Keratinocyte (primary cell): ENCODE measurements at regions not wholly inside any gene's neighbourhood (a gene's known extent, or its start where the extent isn't known, plus 50 kb on each side); places are given as distances from the start of the nearest gene placed in this dataset.

ENCODE experiments used
- DNase-seq: peaks from one replicate; pipeline ENCODE4 v3.0.0-alpha.2; 2011; ENCODE audit warnings: low read depth, missing footprints, low spot score
- FAIRE-seq: peaks from 2 replicates; lab custom pipeline; 2011; peaks lifted over from hg19 to GRCh38; lab: Jason Lieb, UNC
- H2AFZ ChIP-seq: 2 replicates; pipeline ENCODE4 v1.6.0; 2012; ENCODE audit warnings: low read length, control low read depth, inconsistent platforms; ENCODE audit not compliant: control insufficient read depth
- H3K27ac ChIP-seq: 2 replicates; pipeline ENCODE4 v1.5.1; 2011; ENCODE audit warnings: low read length; ENCODE audit not compliant: control insufficient read depth, insufficient read depth
- H3K27me3 ChIP-seq: 3 replicates; pipeline ENCODE4 v1.6.0; 2011; ENCODE audit warnings: low read length; ENCODE audit not compliant: control insufficient read depth, insufficient read depth; ENCODE audit errors: extremely low read depth
- H3K36me3 ChIP-seq, 2 experiments: 2 replicates in 1 of 2; 3 replicates in 1 of 2; pipeline ENCODE4 v1.5.1; 2011; ENCODE audit warnings: low read length in 2 of 2, mild to moderate bottlenecking in 1 of 2; ENCODE audit not compliant: control insufficient read depth in 2 of 2, insufficient read depth in 2 of 2; ENCODE audit errors: extremely low read depth in 1 of 2
- H3K4me1 ChIP-seq: 3 replicates; pipeline ENCODE4 v1.5.1; 2011; ENCODE audit warnings: low read length; ENCODE audit not compliant: control insufficient read depth, insufficient read depth; ENCODE audit errors: extremely low read depth
- H3K4me2 ChIP-seq: 3 replicates; pipeline ENCODE4 v1.6.0; 2011; ENCODE audit warnings: low read depth, low read length; ENCODE audit not compliant: control insufficient read depth, insufficient read depth; ENCODE audit errors: extremely low read depth
- H3K4me3 ChIP-seq, 3 experiments: fragments of 200-600 bp in 1 of 3; sonication (generic) in 1 of 3; 2 replicates in 2 of 3; 3 replicates in 1 of 3; pipeline ENCODE4 v1.5.1; 2011 to 2016; ENCODE audit warnings: low read length in 3 of 3, mild to moderate bottlenecking in 3 of 3, control low read depth in 2 of 3, inconsistent platforms in 1 of 3, low read depth in 1 of 3, mixed read lengths in 1 of 3, mixed run types in 1 of 3, moderate library complexity in 1 of 3; ENCODE audit not compliant: control insufficient read depth in 2 of 3, insufficient read depth in 2 of 3; ENCODE audit errors: extremely low read depth in 1 of 3
- H3K79me2 ChIP-seq: 2 replicates; pipeline ENCODE4 v1.6.0; 2012; ENCODE audit warnings: low read length; ENCODE audit not compliant: control insufficient read depth, insufficient read depth
- H3K9ac ChIP-seq: 3 replicates; pipeline ENCODE4 v1.6.0; 2011; ENCODE audit warnings: low read length; ENCODE audit not compliant: control insufficient read depth, insufficient read depth; ENCODE audit errors: extremely low read depth
- H3K9me1 ChIP-seq: 3 replicates; pipeline ENCODE4 v1.6.0; 2011; ENCODE audit warnings: low read length; ENCODE audit not compliant: control insufficient read depth, insufficient read depth; ENCODE audit errors: extremely low read depth
- H3K9me3 ChIP-seq: 2 replicates; pipeline ENCODE4 v1.5.1; 2012; ENCODE audit warnings: low read depth, low read length; ENCODE audit not compliant: control insufficient read depth
- H4K20me1 ChIP-seq: 3 replicates; pipeline ENCODE4 v1.6.0; 2011; ENCODE audit warnings: low read length; ENCODE audit not compliant: control insufficient read depth, insufficient read depth; ENCODE audit errors: extremely low read depth
- CTCF ChIP-seq, 3 experiments: IDR thresholded peaks in 1 of 3; conservative IDR thresholded peaks in 1 of 3; optimal IDR thresholded peaks in 1 of 3; 2 replicates in 2 of 3; 3 replicates in 1 of 3; pipeline versions ENCODE3 to v1.5.1; 2011; ENCODE audit warnings: low read length in 3 of 3, mild to moderate bottlenecking in 3 of 3, moderate library complexity in 2 of 3, control low read depth in 1 of 3, inconsistent platforms in 1 of 3; ENCODE audit not compliant: insufficient read depth in 2 of 3; ENCODE audit errors: extremely low read depth in 1 of 3
- EZH2 ChIP-seq: IDR thresholded peaks from one replicate; pipeline ENCODE4 v1.6.1; 2012; ENCODE audit warnings: inconsistent platforms, mild to moderate bottlenecking, low read length, moderate library complexity
- dilution Hi-C: fragments of 300-500 bp; cut with MboI; formaldehyde crosslinking; loops from one replicate; pipeline ENCODE4 v1.7.0; 2020; ENCODE audit warnings: low sequenced_read_pairs; ENCODE audit not compliant: extremely low pct_ligation_motif_present

- no peaks in the 10 kb centered on the region for H3K27me3 ChIP-seq
- TF ChIP-seq EZH2 = no peak
- FAIRE-seq = no peak
These were observed 207.4 kb upstream of the CDH13 start for GRCh38 chr16:82419332-82419731.

GRCh38 chr16:82414476-82414875, 212.3 kb upstream of the CDH13 start:
- Histone ChIP-seq H3K4me2 (no peak overlapping the region), H4K20me1 (no peaks in the 10 kb centered on the region), H3K79me2 (no peaks in the 10 kb centered on the region), H3K9me3 (no peaks in the 10 kb centered on the region), H2AFZ (no peak overlapping the region), H3K27ac (no peak overlapping the region), H3K9me1 (no peaks in the 10 kb centered on the region), H3K4me3 (no peak overlapping the region), H3K4me1 (no peaks in the 10 kb centered on the region), H3K27me3 (no peaks in the 10 kb centered on the region), H3K9ac (no peak overlapping the region), H3K36me3 (no peaks in the 10 kb centered on the region)
- TF ChIP-seq CTCF (optimal IDR thresholded peaks at IDR 0.05 in 1 of 3, IDR thresholded peaks at IDR 0.05 in 1 of 3, conservative IDR thresholded peaks at IDR 0.05 in 1 of 3; ENCODE audit: extremely low read depth in 1 of 3, insufficient read depth in 2 of 3, low read length in 3 of 3) = no peak
- TF ChIP-seq EZH2 = no peak
- FAIRE-seq (no peak), DNase-seq (no peak)
- dilution Hi-C loops = no loop called here

More at GRCh38 chr16:82419332-82419731, 207.4 kb upstream of the CDH13 start:
- Histone ChIP-seq H3K4me2 (no peak overlapping the region), H3K27ac (no peak overlapping the region), H3K36me3 (no peaks in the 10 kb centered on the region), H4K20me1 (no peaks in the 10 kb centered on the region), H3K9ac (no peak overlapping the region), H2AFZ (no peak overlapping the region), H3K4me3 (no peak overlapping the region), H3K9me3 (no peaks in the 10 kb centered on the region), H3K79me2 (no peaks in the 10 kb centered on the region), H3K9me1 (no peaks in the 10 kb centered on the region), H3K4me1 (no peaks in the 10 kb centered on the region)
- dilution Hi-C loops = no loop called here
- no peak for DNase-seq

GRCh38 chr16:82412770-82413169, 214.0 kb upstream of the CDH13 start:
- Histone ChIP-seq H3K4me3 (no peak overlapping the region), H3K79me2 (no peaks in the 10 kb centered on the region), H4K20me1 (no peaks in the 10 kb centered on the region), H3K27ac (no peak overlapping the region), H3K9me1 (no peaks in the 10 kb centered on the region), H3K4me1 (no peaks in the 10 kb centered on the region), H3K9me3 (no peaks in the 10 kb centered on the region), H3K4me2 (no peak overlapping the region), H3K27me3 (peaks cover 6% of the 10 kb centered on the region), H3K9ac (no peak overlapping the region), H2AFZ (no peak overlapping the region), H3K36me3 (no peaks in the 10 kb centered on the region)
- FAIRE-seq (no peak), DNase-seq (no peak)
- dilution Hi-C loops = no loop called here
- TF ChIP-seq CTCF (optimal IDR thresholded peaks at IDR 0.05 in 1 of 3, IDR thresholded peaks at IDR 0.05 in 1 of 3, conservative IDR thresholded peaks at IDR 0.05 in 1 of 3; ENCODE audit: extremely low read depth in 1 of 3, insufficient read depth in 2 of 3, low read length in 3 of 3) (no peak), EZH2 (no peak)
